Type B pancreatic cell (in vitro differentiated cells): ENCODE measurements at regions not wholly inside any gene's neighbourhood (a gene's known extent, or its start where the extent isn't known, plus 50 kb on each side); places are given as distances from the start of the nearest gene placed in this dataset.

Experiments
- DNase-seq: peaks from one replicate; pipeline ENCODE4 v3.0.0; 2021; ENCODE audit warnings: mixed read lengths; ENCODE audit not compliant: unreplicated experiment; ENCODE audit errors: extremely low spot score
- H3K27ac Mint-ChIP-seq: 2 replicates; pipeline ENCODE4 v1.8.0; 2021; ENCODE audit warnings: mild to moderate bottlenecking, mixed read lengths
- H3K27me3 Mint-ChIP-seq: 2 replicates; pipeline ENCODE4 v1.8.0; 2021; ENCODE audit warnings: mixed read lengths
- H3K36me3 Mint-ChIP-seq: 2 replicates; pipeline ENCODE4 v1.8.0; 2021; ENCODE audit warnings: mixed read lengths
- H3K4me1 Mint-ChIP-seq: one replicate; pipeline ENCODE4 v1.8.0; 2021; ENCODE audit warnings: mixed read lengths; ENCODE audit not compliant: unreplicated experiment
- H3K4me3 Mint-ChIP-seq: 2 replicates; pipeline ENCODE4 v1.8.0; 2021; ENCODE audit warnings: mild to moderate bottlenecking, mixed read lengths
- H3K9me3 Mint-ChIP-seq: 2 replicates; pipeline ENCODE4 v1.8.0; 2021; ENCODE audit warnings: mixed read lengths
- TF ChIP-seq, protein P1 (sequence below): fragments of 200-600 bp; sonication (generic); conservative IDR thresholded peaks from 2 replicates; pipeline ENCODE4 v1.5.0; 2021; ENCODE audit warnings: antibody characterized with exemption, mild to moderate bottlenecking

DNA sequence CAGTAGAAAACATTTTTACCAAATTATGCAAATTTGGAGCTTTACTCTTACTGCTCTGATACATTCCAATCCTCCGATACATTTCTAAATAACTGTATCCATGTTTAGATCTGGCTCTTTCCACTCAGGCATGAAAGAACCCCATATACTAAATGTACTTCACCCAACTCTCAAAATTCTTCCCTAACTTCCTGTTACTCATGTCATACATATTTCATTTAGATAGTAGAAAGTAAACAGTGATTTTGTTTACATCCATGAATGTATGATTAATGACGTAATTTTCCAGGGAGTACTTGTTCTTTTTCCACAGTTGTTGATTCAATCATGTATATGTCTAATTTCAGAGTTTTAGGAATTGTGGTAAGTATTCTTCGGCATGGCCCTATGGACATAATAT is 1426.5 kb upstream of the C9orf72 start:
- no peak for DNase-seq
- Mint-ChIP-seq H3K27ac (peak overlapping the region; percentile 2), H3K4me1 (no peaks in the 10 kb centered on the region), H3K4me3 (no peak overlapping the region), H3K27me3 (no peaks in the 10 kb centered on the region), H3K36me3 (no peaks in the 10 kb centered on the region), H3K9me3 (no peaks in the 10 kb centered on the region)
- TF ChIP-seq, protein P1, sequence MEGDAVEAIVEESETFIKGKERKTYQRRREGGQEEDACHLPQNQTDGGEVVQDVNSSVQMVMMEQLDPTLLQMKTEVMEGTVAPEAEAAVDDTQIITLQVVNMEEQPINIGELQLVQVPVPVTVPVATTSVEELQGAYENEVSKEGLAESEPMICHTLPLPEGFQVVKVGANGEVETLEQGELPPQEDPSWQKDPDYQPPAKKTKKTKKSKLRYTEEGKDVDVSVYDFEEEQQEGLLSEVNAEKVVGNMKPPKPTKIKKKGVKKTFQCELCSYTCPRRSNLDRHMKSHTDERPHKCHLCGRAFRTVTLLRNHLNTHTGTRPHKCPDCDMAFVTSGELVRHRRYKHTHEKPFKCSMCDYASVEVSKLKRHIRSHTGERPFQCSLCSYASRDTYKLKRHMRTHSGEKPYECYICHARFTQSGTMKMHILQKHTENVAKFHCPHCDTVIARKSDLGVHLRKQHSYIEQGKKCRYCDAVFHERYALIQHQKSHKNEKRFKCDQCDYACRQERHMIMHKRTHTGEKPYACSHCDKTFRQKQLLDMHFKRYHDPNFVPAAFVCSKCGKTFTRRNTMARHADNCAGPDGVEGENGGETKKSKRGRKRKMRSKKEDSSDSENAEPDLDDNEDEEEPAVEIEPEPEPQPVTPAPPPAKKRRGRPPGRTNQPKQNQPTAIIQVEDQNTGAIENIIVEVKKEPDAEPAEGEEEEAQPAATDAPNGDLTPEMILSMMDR: no peak

DNA sequence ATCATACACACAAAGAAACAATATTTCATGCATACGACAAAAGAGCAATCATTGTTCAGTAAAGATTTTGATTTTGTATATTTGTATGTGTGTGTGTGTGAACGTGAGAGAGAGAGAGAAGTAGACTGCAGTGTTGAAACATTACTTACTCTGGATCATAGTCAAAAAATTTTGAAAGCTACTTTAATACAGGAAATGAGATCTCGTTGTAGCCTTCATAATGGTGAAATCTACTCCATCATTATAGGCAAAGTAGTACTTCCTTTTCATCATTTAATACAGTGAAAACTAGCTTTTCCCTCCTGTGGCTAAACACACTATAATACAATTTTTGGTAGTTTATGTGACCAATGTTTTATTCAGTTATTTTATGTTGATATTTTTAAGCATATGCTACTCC is 1427.7 kb upstream of the C9orf72 start:
- Mint-ChIP-seq H3K4me1 (no peaks in the 10 kb centered on the region), H3K27ac (no peak overlapping the region), H3K27me3 (no peaks in the 10 kb centered on the region), H3K4me3 (no peak overlapping the region), H3K36me3 (no peaks in the 10 kb centered on the region), H3K9me3 (no peaks in the 10 kb centered on the region)
- DNase-seq: no peak
- TF ChIP-seq, protein P1: no peak

DNA sequence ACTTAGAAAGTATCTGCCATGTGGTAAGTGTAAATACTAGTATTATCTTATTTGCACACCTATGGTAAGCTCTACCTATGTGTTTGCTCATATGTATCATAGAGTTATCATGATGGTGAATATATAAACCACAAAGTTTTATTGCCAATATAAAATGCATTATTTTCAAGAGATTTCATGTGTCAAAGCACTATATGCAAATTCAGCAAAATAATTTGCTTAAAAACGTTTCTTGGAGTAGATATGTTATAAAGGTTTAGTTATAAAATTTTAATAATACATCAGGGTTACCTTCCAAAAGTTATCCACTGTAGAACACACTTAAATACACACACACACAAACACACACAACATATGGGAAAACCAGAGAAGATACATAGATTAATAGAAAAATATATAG is 1431.7 kb upstream of the C9orf72 start:
- Mint-ChIP-seq H3K27me3 (no peaks in the 10 kb centered on the region), H3K4me3 (no peak overlapping the region), H3K36me3 (no peaks in the 10 kb centered on the region), H3K4me1 (no peaks in the 10 kb centered on the region), H3K9me3 (no peaks in the 10 kb centered on the region), H3K27ac (no peak overlapping the region)
- DNase-seq: no peak
- TF ChIP-seq, protein P1: no peak

DNA sequence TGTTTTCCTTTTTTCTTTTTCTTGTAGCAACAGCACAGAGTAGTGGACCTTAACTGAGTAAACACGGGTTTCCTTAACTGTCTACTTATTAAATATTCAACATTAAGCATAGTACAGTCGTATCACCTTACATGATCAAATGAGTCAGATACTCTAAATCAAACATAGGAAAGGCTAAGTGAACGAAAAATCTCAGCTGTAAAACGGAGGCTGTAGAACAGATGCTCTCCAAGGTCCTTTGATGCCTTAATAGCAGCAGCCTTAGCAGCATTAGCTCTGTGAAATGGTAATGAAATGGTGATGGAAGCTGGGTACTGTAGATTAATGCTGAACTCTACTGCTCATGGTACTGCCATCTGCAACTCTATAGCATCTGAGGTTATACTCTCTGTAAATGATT is 1433.3 kb upstream of the C9orf72 start:
- H3K9me3 Mint-ChIP-seq: no peaks in the 10 kb centered on the region
- H3K27ac Mint-ChIP-seq: no peak overlapping the region
- no peak for DNase-seq
- H3K4me1 Mint-ChIP-seq: no peaks in the 10 kb centered on the region
- no peak overlapping the region for H3K4me3 Mint-ChIP-seq
- TF ChIP-seq, protein P1: no peak
- no peaks in the 10 kb centered on the region for H3K36me3 Mint-ChIP-seq
- H3K27me3 Mint-ChIP-seq: no peaks in the 10 kb centered on the region

DNA sequence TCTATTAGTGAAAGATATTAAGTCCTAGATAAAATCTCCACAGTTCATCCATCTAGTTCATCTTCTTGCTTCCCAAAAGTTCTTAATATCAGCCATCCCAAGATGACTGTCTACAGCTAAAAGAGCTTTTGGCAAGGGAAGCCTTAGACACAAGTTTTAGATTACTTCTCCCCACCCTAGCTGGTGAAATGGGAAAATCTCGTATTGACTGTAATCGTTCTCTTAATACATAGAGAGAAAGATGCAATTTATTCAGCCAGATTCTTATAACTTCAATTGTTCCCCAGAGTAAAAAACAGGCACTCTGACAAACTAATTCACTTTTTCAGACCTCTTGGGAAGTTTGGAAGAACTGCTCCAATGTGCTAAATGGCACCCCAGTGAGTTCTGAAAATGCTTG is 1439.6 kb upstream of the C9orf72 start:
- H3K4me1 Mint-ChIP-seq: no peaks in the 10 kb centered on the region
- no peak overlapping the region for H3K27ac Mint-ChIP-seq

More for the DNA sequence above, 1439.6 kb upstream of the C9orf72 start:
- Mint-ChIP-seq H3K4me3 (no peak overlapping the region), H3K36me3 (no peaks in the 10 kb centered on the region), H3K9me3 (no peaks in the 10 kb centered on the region), H3K27me3 (no peaks in the 10 kb centered on the region)
- no peak for DNase-seq
- TF ChIP-seq, protein P1: no peak
